GM12892 (cell line): ENCODE measurements at regions not wholly inside any gene's neighbourhood (a gene's known extent, or its start where the extent isn't known, plus 50 kb on each side); places are given as distances from the start of the nearest gene placed in this dataset.

Experiments used
- DNase-seq: peaks from one replicate; pipeline ENCODE4 v3.0.0; 2011; ENCODE audit not compliant: insufficient read length
- FAIRE-seq: peaks from 2 replicates; lab custom pipeline; 2011; peaks lifted over from hg19 to GRCh38; lab: Jason Lieb, UNC
- POLR2A ChIP-seq: IDR thresholded peaks from 2 replicates; pipeline ENCODE4 v1.6.1; 2011; ENCODE audit warnings: low read depth, low read length, control low read depth
- POLR2AphosphoS5 ChIP-seq: IDR thresholded peaks from 2 replicates; pipeline ENCODE4 v1.6.1; 2011; ENCODE audit warnings: low read depth, low read length, control low read depth
- TAF1 ChIP-seq: IDR thresholded peaks from 2 replicates; pipeline ENCODE4 v1.6.1; 2011; ENCODE audit warnings: low read depth, mild to moderate bottlenecking, control low read depth, low read length, borderline replicate concordance

GRCh38 chr17:55668312-55668920 lies 54.2 kb downstream of the TMEM100 start:
- TF ChIP-seq POLR2AphosphoS5: no peak
- no peak for TF ChIP-seq TAF1
- TF ChIP-seq POLR2A: no peak
- DNase-seq: no peak
- no peak for FAIRE-seq

- DNase-seq (no peak), FAIRE-seq (no peak)
- TF ChIP-seq POLR2A (no peak), POLR2AphosphoS5 (no peak), TAF1 (no peak)
Measured at GRCh38 chr17:55666806-55667205, 55.9 kb downstream of the TMEM100 start.

GRCh38 chr17:55664287-55664686 lies 58.4 kb downstream of the TMEM100 start:
- DNase-seq: no peak
- FAIRE-seq: peak; percentile 65
- no peak for TF ChIP-seq TAF1
- no peak for TF ChIP-seq POLR2AphosphoS5

- FAIRE-seq: no peak
- no peak for TF ChIP-seq POLR2A
- no peak for TF ChIP-seq TAF1
- TF ChIP-seq POLR2AphosphoS5: no peak
- DNase-seq: no peak
Measured at GRCh38 chr17:55663400-55663799, 59.3 kb downstream of the TMEM100 start.

GRCh38 chr17:55661963-55662834 lies 60.5 kb downstream of the TMEM100 start:
- DNase-seq (no peak), FAIRE-seq (no peak)
- TF ChIP-seq TAF1: no peak
- TF ChIP-seq POLR2AphosphoS5: no peak
- TF ChIP-seq POLR2A: no peak

- DNase-seq: no peak
- no peak for FAIRE-seq
Measured at GRCh38 chr17:55661256-55661758, 61.4 kb downstream of the TMEM100 start.

GRCh38 chr17:55660178-55660886 lies 62.3 kb downstream of the TMEM100 start:
- TF ChIP-seq POLR2A (no peak), TAF1 (no peak), POLR2AphosphoS5 (no peak)
- DNase-seq: no peak
- FAIRE-seq: no peak

More at GRCh38 chr17:55661256-55661758, 61.4 kb downstream of the TMEM100 start:
- TF ChIP-seq POLR2A (no peak), TAF1 (no peak), POLR2AphosphoS5 (no peak)

GRCh38 chr17:55659661-55660060 lies 63.0 kb downstream of the TMEM100 start:
- FAIRE-seq (no peak), DNase-seq (no peak)
- no peak for TF ChIP-seq POLR2AphosphoS5
- TF ChIP-seq POLR2A: no peak
- TF ChIP-seq TAF1: no peak

GRCh38 chr17:55655777-55656176 lies 66.9 kb downstream of the TMEM100 start:
- TF ChIP-seq POLR2A: no peak
- no peak for TF ChIP-seq POLR2AphosphoS5
- no peak for TF ChIP-seq TAF1
- FAIRE-seq (no peak), DNase-seq (no peak)

GRCh38 chr17:55654821-55655220 lies 67.8 kb downstream of the TMEM100 start:
- no peak for DNase-seq
- no peak for TF ChIP-seq POLR2A
- TF ChIP-seq TAF1: no peak
- no peak for TF ChIP-seq POLR2AphosphoS5
- no peak for FAIRE-seq

GRCh38 chr17:55654022-55654421 lies 68.6 kb downstream of the TMEM100 start:
- FAIRE-seq (no peak), DNase-seq (no peak)
- TF ChIP-seq POLR2A: no peak
- TF ChIP-seq TAF1: no peak
- no peak for TF ChIP-seq POLR2AphosphoS5

- TF ChIP-seq TAF1: no peak
- TF ChIP-seq POLR2AphosphoS5: no peak
- no peak for TF ChIP-seq POLR2A
- FAIRE-seq: no peak
- DNase-seq: no peak
Measured at GRCh38 chr17:55652825-55653224, 69.8 kb downstream of the TMEM100 start.
